ENCODE measurements at regions not wholly inside any gene's neighbourhood (a gene's known extent, or its start where the extent isn't known, plus 50 kb on each side); places are given as distances from the start of the nearest gene placed in this dataset.

GRCh38 chr1:67563684-67564083 lies 121.3 kb upstream of the GADD45A start:
- DNase-seq, result no peak

- no peak for DNase-seq
These were observed 120.8 kb upstream of the GADD45A start for GRCh38 chr1:67564193-67564592.

- no peak for DNase-seq
These were observed 118.1 kb upstream of the GADD45A start for GRCh38 chr1:67566803-67567377.

- DNase-seq, result no peak
These were observed 114.4 kb upstream of the GADD45A start for GRCh38 chr1:67570486-67571143.

- DNase-seq, result no peak
These were observed 113.6 kb upstream of the GADD45A start for GRCh38 chr1:67571406-67571805.

GRCh38 chr1:67571901-67572593 lies 113.0 kb upstream of the GADD45A start:
- no peak for DNase-seq

GRCh38 chr1:67572594-67573221 lies 112.3 kb upstream of the GADD45A start:
- no peak for DNase-seq

GRCh38 chr1:67573311-67573872 lies 111.6 kb upstream of the GADD45A start:
- no peak for DNase-seq

GRCh38 chr1:67574221-67574620 lies 110.8 kb upstream of the GADD45A start:
- no peak for DNase-seq

GRCh38 chr1:67575861-67576260 lies 109.1 kb upstream of the GADD45A start:
- no peak for DNase-seq

GRCh38 chr1:67576474-67576873 lies 108.5 kb upstream of the GADD45A start:
- DNase-seq, result no peak

- no peak for DNase-seq
These were observed 107.4 kb upstream of the GADD45A start for GRCh38 chr1:67577646-67578045.

- no peak for DNase-seq
These were observed 106.5 kb upstream of the GADD45A start for GRCh38 chr1:67578397-67579020.

GRCh38 chr1:67579623-67580394 lies 105.2 kb upstream of the GADD45A start:
- DNase-seq, result no peak

GRCh38 chr1:67580691-67581403 lies 104.2 kb upstream of the GADD45A start:
- no peak for DNase-seq

- no peak for DNase-seq
These were observed 102.2 kb upstream of the GADD45A start for GRCh38 chr1:67582625-67583461.

- no peak for DNase-seq
These were observed 101.5 kb upstream of the GADD45A start for GRCh38 chr1:67583462-67583950.

- no peak for DNase-seq
These were observed 100.1 kb upstream of the GADD45A start for GRCh38 chr1:67584938-67585337.

- DNase-seq, result no peak
These were observed 98.4 kb upstream of the GADD45A start for GRCh38 chr1:67586596-67586995.

- DNase-seq, result no peak
These were observed 96.7 kb upstream of the GADD45A start for GRCh38 chr1:67588178-67588855.
